WTC11 (cell line): ENCODE measurements at regions not wholly inside any gene's neighbourhood (a gene's known extent, or its start where the extent isn't known, plus 50 kb on each side); places are given as distances from the start of the nearest gene placed in this dataset.

Source experiments
- ATAC-seq: fragments of 200-7000 bp; cut with Tn5 transposase; 2 replicates; pipeline ENCODE4 v1.10.0; 2021; ENCODE audit warnings: mild to moderate bottlenecking, moderate library complexity
- CTCF ChIA-PET: fragments of 300-600 bp; sonication (Branson Sonifier 250); formaldehyde crosslinking; loops from one replicate; lab custom pipeline; 2021; ENCODE audit warnings: antibody characterized with exemption; lab: Charles Lee
- POLR2A ChIA-PET: fragments of 350-600 bp; sonication (Branson Sonifier 250); formaldehyde crosslinking; loops from one replicate; lab custom pipeline; 2021; ENCODE audit warnings: antibody characterized with exemption; lab: Charles Lee
- DNase-seq: peaks from one replicate; pipeline ENCODE4 v3.0.0; 2021; ENCODE audit warnings: low spot score
- H3K27ac Mint-ChIP-seq: 2 replicates; pipeline ENCODE4 v1.8.0; 2021; ENCODE audit warnings: mixed read lengths
- H3K27me3 Mint-ChIP-seq: 2 replicates; pipeline ENCODE4 v1.8.0; 2021; ENCODE audit warnings: low read depth, mild to moderate bottlenecking, moderate library complexity, mixed read lengths
- H3K36me3 Mint-ChIP-seq: 2 replicates; pipeline ENCODE4 v1.8.0; 2021; ENCODE audit warnings: mixed read lengths
- H3K4me1 Mint-ChIP-seq: 2 replicates; pipeline ENCODE4 v1.8.0; 2022; ENCODE audit warnings: mixed read lengths
- H3K4me3 Mint-ChIP-seq: 2 replicates; pipeline ENCODE4 v1.8.0; 2021; ENCODE audit warnings: mild to moderate bottlenecking, moderate library complexity, mixed read lengths
- H3K9me3 Mint-ChIP-seq: 2 replicates; pipeline ENCODE4 v1.8.0; 2021; ENCODE audit warnings: mixed read lengths
- ARID4B ChIP-seq: sonication (generic); formaldehyde crosslinking; IDR thresholded peaks from 2 replicates; pipeline ENCODE4 v1.8.0; 2023; ENCODE audit warnings: missing genetic modification reagents, mild to moderate bottlenecking, borderline replicate concordance
- CDX4 ChIP-seq: fragments of 250-450 bp; sonication (Bioruptor Pico); IDR thresholded peaks from 2 replicates; pipeline ENCODE4 v1.9.0; 2021; ENCODE audit warnings: moderate library complexity, mild to moderate bottlenecking, inconsistent platforms, borderline replicate concordance
- CREM ChIP-seq: sonication (generic); formaldehyde crosslinking; IDR thresholded peaks from 2 replicates; pipeline ENCODE4 v1.8.1; 2022; ENCODE audit warnings: mild to moderate bottlenecking, missing genetic modification reagents, moderate library complexity
- ERG ChIP-seq: fragments of 250-450 bp; sonication (Bioruptor Pico); IDR thresholded peaks from 2 replicates; pipeline ENCODE4 v1.8.0; 2021; ENCODE audit warnings: mild to moderate bottlenecking
- FOXP4 ChIP-seq: sonication (generic); formaldehyde crosslinking; IDR thresholded peaks from 2 replicates; pipeline ENCODE4 v1.8.0; 2022; ENCODE audit warnings: mild to moderate bottlenecking, missing genetic modification reagents
- NFE2L1 ChIP-seq: sonication (generic); formaldehyde crosslinking; IDR thresholded peaks from 2 replicates; pipeline ENCODE4 v1.8.1; 2023; ENCODE audit warnings: missing genetic modification reagents
- RELA ChIP-seq: sonication (generic); formaldehyde crosslinking; IDR thresholded peaks from 2 replicates; pipeline ENCODE4 v1.8.1; 2022; ENCODE audit warnings: missing genetic modification reagents, mild to moderate bottlenecking, borderline replicate concordance
- SMAD3 ChIP-seq: sonication (generic); formaldehyde crosslinking; IDR thresholded peaks from 2 replicates; pipeline ENCODE4 v1.8.0; 2022; ENCODE audit warnings: missing genetic modification reagents, mild to moderate bottlenecking, borderline replicate concordance
- USF2 ChIP-seq: sonication (generic); formaldehyde crosslinking; IDR thresholded peaks from 2 replicates; pipeline ENCODE4 v1.8.1; 2023; ENCODE audit warnings: mild to moderate bottlenecking, missing genetic modification reagents, moderate library complexity
- ZBTB43 ChIP-seq: sonication (generic); formaldehyde crosslinking; IDR thresholded peaks from 2 replicates; pipeline ENCODE4 v1.8.1; 2023; ENCODE audit warnings: mild to moderate bottlenecking, missing genetic modification reagents
- ZNF232 ChIP-seq: sonication (generic); formaldehyde crosslinking; IDR thresholded peaks from 2 replicates; pipeline ENCODE4 v1.8.0; 2022; ENCODE audit warnings: mild to moderate bottlenecking, missing genetic modification reagents
- ZNF281 ChIP-seq: sonication (generic); formaldehyde crosslinking; IDR thresholded peaks from 2 replicates; pipeline ENCODE4 v1.8.0; 2023; ENCODE audit warnings: mild to moderate bottlenecking, missing genetic modification reagents
- ZNF416 ChIP-seq: fragments of 250-450 bp; sonication (Bioruptor Pico); IDR thresholded peaks from 2 replicates; pipeline ENCODE4 v1.9.0; 2021; ENCODE audit warnings: mild to moderate bottlenecking, inconsistent platforms
- ZNF423 ChIP-seq: fragments of 250-450 bp; sonication (Bioruptor Pico); IDR thresholded peaks from 2 replicates; pipeline ENCODE4 v2.1.2; 2022; ENCODE audit warnings: mild to moderate bottlenecking, moderate library complexity
- ZNF425 ChIP-seq: fragments of 250-450 bp; sonication (Bioruptor Pico); conservative IDR thresholded peaks from 2 replicates; pipeline ENCODE4 v1.9.0; 2021; ENCODE audit warnings: mild to moderate bottlenecking
- ZNF512 ChIP-seq: sonication (generic); formaldehyde crosslinking; IDR thresholded peaks from 2 replicates; pipeline ENCODE4 v1.8.1; 2022; ENCODE audit warnings: missing genetic modification reagents, borderline replicate concordance

- no peak for TF ChIP-seq FOXP4 (CRISPR knock-in tag)
These were observed 414.4 kb downstream of the SHISA9 start (continued) for GRCh38 chr16:13315642-13316427.

- H3K4me3 Mint-ChIP-seq: no peak overlapping the region
- DNase-seq: no peak
- peaks cover 39% of the 10 kb centered on the region for H3K4me1 Mint-ChIP-seq
- H3K27ac Mint-ChIP-seq: no peak overlapping the region
- CTCF ChIA-PET: interaction anchor here (1.3 kb wide), 1 partner anchor 424 kb away, joined by 4 read pairs; no protein-coding TSS in a partner anchor
- no peak for TF ChIP-seq ZBTB43
- TF ChIP-seq ARID4B (CRISPR knock-in tag): no peak
- no peak for TF ChIP-seq USF2
- TF ChIP-seq CREM: no peak
- TF ChIP-seq ZNF512: no peak
- no peak for TF ChIP-seq CDX4
- TF ChIP-seq ZNF232: no peak
- TF ChIP-seq ERG: no peak
- TF ChIP-seq ZNF425 (CRISPR knock-in tag): no peak
- no peak for TF ChIP-seq ZNF423
- TF ChIP-seq SMAD3 (CRISPR knock-in tag): no peak
- no peak for TF ChIP-seq RELA
- TF ChIP-seq NFE2L1 (CRISPR knock-in tag): no peak
- TF ChIP-seq ZNF281 (CRISPR knock-in tag): no peak
- TF ChIP-seq ZNF416 (CRISPR knock-in tag): no peak
- TF ChIP-seq, all 79 proteins: peak for 0
- ATAC-seq: peak; percentile 90
- no peaks in the 10 kb centered on the region for H3K36me3 Mint-ChIP-seq
- peaks cover 51% of the 10 kb centered on the region for H3K27me3 Mint-ChIP-seq
- H3K9me3 Mint-ChIP-seq: no peaks in the 10 kb centered on the region
- POLR2A ChIA-PET: no interaction called here
These were observed 420.9 kb downstream of the SHISA9 start for GRCh38 chr16:13322336-13322735.
